ENCODE measurements at regions not wholly inside any gene's neighbourhood (a gene's known extent, or its start where the extent isn't known, plus 50 kb on each side); places are given as distances from the start of the nearest gene placed in this dataset.

DNA sequence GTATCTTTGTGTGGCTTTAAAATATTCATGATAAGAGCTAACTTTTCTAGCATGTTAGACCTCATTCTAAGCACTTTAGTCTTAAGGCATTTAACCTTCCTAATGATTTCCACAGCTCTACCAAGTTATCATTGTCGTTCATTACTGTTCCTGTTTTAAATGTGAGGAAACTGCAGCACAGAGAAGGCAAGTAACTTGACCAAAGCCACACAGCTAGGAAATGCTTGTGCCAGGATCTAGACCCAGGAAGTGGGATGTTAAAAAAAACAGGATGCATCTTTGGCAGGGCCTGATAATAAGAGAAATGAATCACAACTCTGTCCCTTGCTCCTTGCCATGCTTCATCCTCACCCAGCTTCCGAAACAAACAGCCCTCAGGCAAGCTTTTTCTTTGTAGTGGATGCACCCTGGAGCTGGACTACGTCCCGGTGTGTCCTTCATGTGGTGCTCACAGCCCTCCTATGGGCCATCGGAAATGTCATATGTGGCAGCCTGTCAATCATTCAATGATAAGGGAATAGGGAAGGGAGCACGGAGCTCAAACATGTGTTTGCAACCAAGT is 196.9 kb upstream of the RREB1 start:
- Histone ChIP-seq H3K27me3 (ENCODE audit: insufficient read depth, poor library complexity, severe bottlenecking) (no peaks in the 10 kb centered on the region), H3K27ac (ENCODE audit: poor library complexity, severe bottlenecking) (no peak overlapping the region), H3K36me3 (ENCODE audit: low read depth) (no peaks in the 10 kb centered on the region), H3K4me1 (ENCODE audit: insufficient read depth, poor library complexity, severe bottlenecking) (peaks cover 5% of the 10 kb centered on the region), H3K4me3 (ENCODE audit: severe bottlenecking) (no peak overlapping the region), H3K9me3 (ENCODE audit: severe bottlenecking) (no peaks in the 10 kb centered on the region)
- TF ChIP-seq, protein P1, sequence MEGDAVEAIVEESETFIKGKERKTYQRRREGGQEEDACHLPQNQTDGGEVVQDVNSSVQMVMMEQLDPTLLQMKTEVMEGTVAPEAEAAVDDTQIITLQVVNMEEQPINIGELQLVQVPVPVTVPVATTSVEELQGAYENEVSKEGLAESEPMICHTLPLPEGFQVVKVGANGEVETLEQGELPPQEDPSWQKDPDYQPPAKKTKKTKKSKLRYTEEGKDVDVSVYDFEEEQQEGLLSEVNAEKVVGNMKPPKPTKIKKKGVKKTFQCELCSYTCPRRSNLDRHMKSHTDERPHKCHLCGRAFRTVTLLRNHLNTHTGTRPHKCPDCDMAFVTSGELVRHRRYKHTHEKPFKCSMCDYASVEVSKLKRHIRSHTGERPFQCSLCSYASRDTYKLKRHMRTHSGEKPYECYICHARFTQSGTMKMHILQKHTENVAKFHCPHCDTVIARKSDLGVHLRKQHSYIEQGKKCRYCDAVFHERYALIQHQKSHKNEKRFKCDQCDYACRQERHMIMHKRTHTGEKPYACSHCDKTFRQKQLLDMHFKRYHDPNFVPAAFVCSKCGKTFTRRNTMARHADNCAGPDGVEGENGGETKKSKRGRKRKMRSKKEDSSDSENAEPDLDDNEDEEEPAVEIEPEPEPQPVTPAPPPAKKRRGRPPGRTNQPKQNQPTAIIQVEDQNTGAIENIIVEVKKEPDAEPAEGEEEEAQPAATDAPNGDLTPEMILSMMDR (IDR thresholded peaks at IDR 0.05; ENCODE audit: poor library complexity, severe bottlenecking): no peak
- no peak for DNase-seq (ENCODE audit: low spot score)
- peak; percentile 23; the same call in 1 of the 3 replicates for ATAC-seq (ENCODE audit: low read depth)

DNA sequence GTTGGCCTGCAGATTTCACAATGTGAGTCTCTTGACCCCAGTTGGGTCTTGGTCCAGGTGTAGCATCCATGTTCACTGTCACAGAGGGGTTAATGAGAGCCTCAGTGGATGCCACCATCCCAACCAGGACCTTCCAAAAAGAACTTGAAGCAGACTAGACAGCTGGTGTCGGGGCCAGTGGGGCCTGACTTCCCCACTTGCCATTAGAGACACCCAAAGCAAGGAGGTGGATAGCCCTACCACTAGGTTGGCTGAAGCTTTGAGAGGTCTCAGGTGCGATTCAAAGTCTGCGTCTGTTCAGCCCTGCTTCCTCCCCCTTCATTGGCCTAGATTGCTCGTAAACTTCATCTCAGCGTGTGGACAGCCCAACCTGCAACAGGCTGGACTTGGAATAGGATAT is 196.4 kb upstream of the RREB1 start:
- no peak for ATAC-seq (ENCODE audit: low read depth)
- H3K27ac ChIP-seq (ENCODE audit: poor library complexity, severe bottlenecking): no peak overlapping the region
- H3K27me3 ChIP-seq (ENCODE audit: insufficient read depth, poor library complexity, severe bottlenecking): no peaks in the 10 kb centered on the region
- H3K4me3 ChIP-seq (ENCODE audit: severe bottlenecking): no peak overlapping the region
- TF ChIP-seq, protein P1 (IDR thresholded peaks at IDR 0.05; ENCODE audit: poor library complexity, severe bottlenecking): no peak
- no peaks in the 10 kb centered on the region for H3K36me3 ChIP-seq (ENCODE audit: low read depth)
- H3K9me3 ChIP-seq (ENCODE audit: severe bottlenecking): no peaks in the 10 kb centered on the region
- no peak for DNase-seq (ENCODE audit: low spot score)
- H3K4me1 ChIP-seq (ENCODE audit: insufficient read depth, poor library complexity, severe bottlenecking): peaks cover 10% of the 10 kb centered on the region

DNA sequence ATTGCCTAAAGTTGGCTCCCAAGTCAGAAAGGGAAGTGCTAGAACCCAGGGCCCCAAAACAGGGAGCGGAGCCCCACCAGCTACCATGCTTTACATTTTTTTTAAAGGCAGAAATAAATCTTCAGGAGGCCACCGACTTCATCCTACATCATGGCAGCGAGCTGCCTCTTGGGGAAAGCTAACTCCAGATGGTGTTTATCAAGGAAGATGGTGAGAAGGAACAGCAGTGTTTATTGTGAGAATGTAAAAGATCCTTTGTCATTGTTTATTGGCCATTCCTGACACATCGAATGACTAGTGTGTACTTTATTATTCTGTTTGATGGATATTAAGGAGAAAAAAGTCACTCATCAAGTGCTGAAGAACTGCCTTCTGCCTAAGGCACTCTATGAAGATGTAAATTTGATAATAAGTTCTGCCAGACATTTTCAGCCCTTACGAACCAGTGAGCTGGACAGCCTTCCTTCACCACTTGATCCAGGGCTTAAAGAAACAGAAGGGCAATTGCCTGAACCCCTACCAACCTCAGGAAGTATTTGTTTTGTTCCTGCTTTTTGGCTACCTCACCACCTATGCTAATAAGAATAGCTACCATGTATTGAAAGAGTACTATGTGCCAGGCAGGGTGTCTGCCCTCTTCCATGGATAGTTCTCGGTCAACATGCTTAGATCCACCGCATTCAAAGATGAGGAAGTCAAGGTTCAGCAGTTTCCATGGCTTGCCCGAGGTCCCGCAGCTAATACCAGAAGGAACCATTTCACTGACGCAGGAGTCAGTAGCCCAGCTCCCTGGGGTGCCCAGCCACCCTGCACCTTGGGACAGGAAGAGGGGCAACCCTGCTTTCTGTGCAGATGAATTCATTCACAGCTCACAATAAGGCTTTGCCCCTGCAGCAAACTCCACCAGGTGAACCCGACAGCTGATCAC is 194.7 kb upstream of the RREB1 start:
- Histone ChIP-seq H3K36me3 (ENCODE audit: low read depth) (no peaks in the 10 kb centered on the region), H3K9me3 (ENCODE audit: severe bottlenecking) (no peaks in the 10 kb centered on the region), H3K27me3 (ENCODE audit: insufficient read depth, poor library complexity, severe bottlenecking) (no peaks in the 10 kb centered on the region), H3K4me3 (ENCODE audit: severe bottlenecking) (no peak overlapping the region), H3K27ac (ENCODE audit: poor library complexity, severe bottlenecking) (no peak overlapping the region), H3K4me1 (ENCODE audit: insufficient read depth, poor library complexity, severe bottlenecking) (peaks cover 10% of the 10 kb centered on the region)
- TF ChIP-seq, protein P1 (IDR thresholded peaks at IDR 0.05; ENCODE audit: poor library complexity, severe bottlenecking): no peak
- ATAC-seq (ENCODE audit: low read depth): no peak
- DNase-seq (ENCODE audit: low spot score): no peak

DNA sequence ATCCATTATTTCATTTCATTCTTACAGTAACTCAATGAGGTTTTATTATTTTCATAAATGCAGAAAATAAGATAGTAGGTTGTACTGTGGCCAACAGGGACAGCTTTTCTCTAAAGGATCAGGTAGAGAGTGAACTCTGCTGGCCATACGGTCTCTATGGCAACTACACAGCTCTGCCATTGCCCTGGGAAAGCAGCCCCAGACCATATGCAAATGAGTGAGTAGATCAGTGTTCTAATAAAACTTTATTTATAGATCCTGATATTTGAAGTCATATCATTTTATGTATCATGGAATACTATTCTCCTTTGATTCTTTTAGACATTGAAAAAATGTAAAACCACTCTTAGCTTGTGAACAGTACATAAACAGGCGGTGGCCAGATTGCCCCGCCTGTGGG is 192.5 kb upstream of the RREB1 start:
- no peaks in the 10 kb centered on the region for H3K36me3 ChIP-seq (ENCODE audit: low read depth)
- no peak overlapping the region for H3K27ac ChIP-seq (ENCODE audit: poor library complexity, severe bottlenecking)
- peaks cover 10% of the 10 kb centered on the region for H3K4me1 ChIP-seq (ENCODE audit: insufficient read depth, poor library complexity, severe bottlenecking)
- H3K27me3 ChIP-seq (ENCODE audit: insufficient read depth, poor library complexity, severe bottlenecking): no peaks in the 10 kb centered on the region
- no peak overlapping the region for H3K4me3 ChIP-seq (ENCODE audit: severe bottlenecking)
- no peaks in the 10 kb centered on the region for H3K9me3 ChIP-seq (ENCODE audit: severe bottlenecking)
- DNase-seq (ENCODE audit: low spot score) (no peak), ATAC-seq (ENCODE audit: low read depth) (peak; percentile 45; the same call in 1 of the 3 replicates)
- TF ChIP-seq, protein P1 (IDR thresholded peaks at IDR 0.05; ENCODE audit: poor library complexity, severe bottlenecking): peak; percentile 29

All from RWPE2 (cell line).